Testis (tissue), 2 donors: ENCODE measurements at regions not wholly inside any gene's neighbourhood (a gene's known extent, or its start where the extent isn't known, plus 50 kb on each side); places are given as distances from the start of the nearest gene placed in this dataset.
"Not testable (repeated sequence)": the region's sequence is repeated elsewhere in the genome, so short reads cannot be mapped to it uniquely, and the experiment has no call there.

Source experiments
- CTCF ChIP-seq, 3 experiments: fragments of 450-650 bp in 2 of 3; fragments of 200-600 bp in 1 of 3; sonication (generic) in 1 of 3; IDR thresholded peaks; one replicate each; pipeline ENCODE4 v1.5.1; 2016 to 2019; ENCODE audit warnings: antibody characterized with exemption in 3 of 3, mild to moderate bottlenecking in 2 of 3, moderate library complexity in 1 of 3
- POLR2A ChIP-seq: fragments of 450-650 bp; IDR thresholded peaks from one replicate; pipeline ENCODE4 v1.6.1; 2017; ENCODE audit warnings: antibody characterized with exemption, mild to moderate bottlenecking, moderate library complexity

- TF ChIP-seq CTCF (IDR thresholded peaks at IDR 0.05); POLR2A: not testable (repeated sequence)
Observed at GRCh38 chr3:195665311-195665710, 55.5 kb upstream of the MUC20 start.
